ENCODE measurements at regions not wholly inside any gene's neighbourhood (a gene's known extent, or its start where the extent isn't known, plus 50 kb on each side); places are given as distances from the start of the nearest gene placed in this dataset.

DNA sequence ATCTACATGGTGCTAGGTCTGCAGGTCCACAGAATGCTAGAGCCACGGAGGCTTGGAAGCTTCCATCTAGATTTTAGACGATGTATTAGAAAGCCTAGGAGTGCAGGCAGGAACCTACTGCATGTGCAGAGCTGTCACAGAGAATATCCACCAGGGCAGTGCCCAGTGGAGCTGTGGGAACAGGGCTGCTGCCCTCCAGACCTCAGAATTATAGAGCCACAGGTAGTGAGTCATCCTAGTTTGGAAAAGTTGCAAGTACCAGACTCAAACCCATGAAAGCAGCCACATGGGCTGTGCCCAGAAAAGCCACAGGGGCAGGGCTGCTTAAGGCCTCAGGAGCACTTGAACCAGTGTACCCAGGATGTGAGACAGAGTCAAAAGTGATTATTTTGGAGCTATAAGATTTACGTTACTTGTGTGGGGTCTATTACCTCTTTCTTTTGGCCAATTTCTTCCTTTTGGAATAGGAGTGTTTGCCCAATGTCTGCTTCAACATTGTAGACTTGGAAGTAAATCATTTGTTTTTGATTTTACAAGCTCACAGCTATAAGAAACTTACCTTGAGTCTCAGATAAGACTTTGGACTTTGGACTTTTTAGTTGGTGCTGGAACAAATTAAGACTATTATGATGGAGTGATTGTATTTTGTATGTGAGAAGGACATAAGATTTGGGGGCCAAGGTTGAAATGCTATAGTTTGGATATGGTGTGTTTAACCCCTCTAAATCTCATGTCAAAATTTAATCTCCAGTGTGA, 143.5 kb upstream of the CHRDL1 start:
- TF ChIP-seq, protein P1, sequence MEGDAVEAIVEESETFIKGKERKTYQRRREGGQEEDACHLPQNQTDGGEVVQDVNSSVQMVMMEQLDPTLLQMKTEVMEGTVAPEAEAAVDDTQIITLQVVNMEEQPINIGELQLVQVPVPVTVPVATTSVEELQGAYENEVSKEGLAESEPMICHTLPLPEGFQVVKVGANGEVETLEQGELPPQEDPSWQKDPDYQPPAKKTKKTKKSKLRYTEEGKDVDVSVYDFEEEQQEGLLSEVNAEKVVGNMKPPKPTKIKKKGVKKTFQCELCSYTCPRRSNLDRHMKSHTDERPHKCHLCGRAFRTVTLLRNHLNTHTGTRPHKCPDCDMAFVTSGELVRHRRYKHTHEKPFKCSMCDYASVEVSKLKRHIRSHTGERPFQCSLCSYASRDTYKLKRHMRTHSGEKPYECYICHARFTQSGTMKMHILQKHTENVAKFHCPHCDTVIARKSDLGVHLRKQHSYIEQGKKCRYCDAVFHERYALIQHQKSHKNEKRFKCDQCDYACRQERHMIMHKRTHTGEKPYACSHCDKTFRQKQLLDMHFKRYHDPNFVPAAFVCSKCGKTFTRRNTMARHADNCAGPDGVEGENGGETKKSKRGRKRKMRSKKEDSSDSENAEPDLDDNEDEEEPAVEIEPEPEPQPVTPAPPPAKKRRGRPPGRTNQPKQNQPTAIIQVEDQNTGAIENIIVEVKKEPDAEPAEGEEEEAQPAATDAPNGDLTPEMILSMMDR (IDR thresholded peaks at IDR 0.05): no peak
- TF ChIP-seq POLR2A (IDR thresholded peaks at IDR 0.05): no peak

Measured in adrenal gland (tissue), 5 donors.